Effector memory CD8-positive, alpha-beta T cell (primary cell): ENCODE measurements at regions not wholly inside any gene's neighbourhood (a gene's known extent, or its start where the extent isn't known, plus 50 kb on each side); places are given as distances from the start of the nearest gene placed in this dataset.

ENCODE experiments used
- ATAC-seq: fragments of 150-1000 bp; cut with Tn5 transposase; replicated peaks from 2 replicates; pipeline ENCODE4 v1.10.0; 2021; ENCODE audit warnings: mild to moderate bottlenecking, moderate library complexity
- DNase-seq, 3 experiments: peaks; one replicate each; pipeline ENCODE4 v3.0.0; 2021
- H3K27ac Mint-ChIP-seq, 2 donors: one replicate each; pipeline ENCODE4 v1.8.0; 2022; ENCODE audit warnings: mild to moderate bottlenecking in 2 of 2, mixed read lengths in 2 of 2, moderate library complexity in 2 of 2
- H3K27me3 Mint-ChIP-seq, 2 donors: one replicate each; pipeline ENCODE4 v1.8.0; 2022; ENCODE audit warnings: mixed read lengths in 2 of 2
- H3K36me3 Mint-ChIP-seq: one replicate; pipeline ENCODE4 v1.8.0; 2022; ENCODE audit warnings: mild to moderate bottlenecking, moderate library complexity, mixed read lengths; ENCODE audit not compliant: insufficient read depth
- H3K4me1 Mint-ChIP-seq, 2 donors: one replicate each; pipeline ENCODE4 v1.8.0; 2022; ENCODE audit warnings: low read depth in 2 of 2, mixed read lengths in 2 of 2
- H3K4me3 Mint-ChIP-seq, 2 donors: one replicate each; pipeline ENCODE4 v1.8.0; 2022; ENCODE audit warnings: mild to moderate bottlenecking in 2 of 2, mixed read lengths in 2 of 2, moderate library complexity in 2 of 2
- H3K9me3 Mint-ChIP-seq, 2 donors: one replicate each; pipeline ENCODE4 v1.8.0; 2022; ENCODE audit warnings: mixed read lengths in 2 of 2

GRCh38 chr11:97739932-97740800 is 1280.6 kb upstream of the CNTN5 start:
- Mint-ChIP-seq H3K27me3 (no peaks in the 10 kb centered on the region), H3K9me3 (peaks cover 12 to 17% of the 10 kb centered on the region in 2 donors), H3K27ac (no peak overlapping the region), H3K36me3 (no peaks in the 10 kb centered on the region), H3K4me3 (no peak overlapping the region), H3K4me1 (no peaks in the 10 kb centered on the region)
- DNase-seq (no peak), ATAC-seq (no peak)

- DNase-seq (no peak), ATAC-seq (no peak)
- H3K4me3 Mint-ChIP-seq, result no peak overlapping the region
- peaks cover 12 to 17% of the 10 kb centered on the region in 2 donors for H3K9me3 Mint-ChIP-seq
- no peaks in the 10 kb centered on the region for H3K4me1 Mint-ChIP-seq
- H3K36me3 Mint-ChIP-seq, result no peaks in the 10 kb centered on the region
- H3K27me3 Mint-ChIP-seq, result no peaks in the 10 kb centered on the region
- no peak overlapping the region for H3K27ac Mint-ChIP-seq
These were observed 1280.0 kb upstream of the CNTN5 start for GRCh38 chr11:97740801-97741151.

GRCh38 chr11:97742717-97743116 is 1278.0 kb upstream of the CNTN5 start:
- Mint-ChIP-seq H3K9me3 (peaks cover 15 to 17% of the 10 kb centered on the region in 2 donors), H3K4me3 (no peak overlapping the region), H3K27me3 (no peaks in the 10 kb centered on the region), H3K4me1 (no peaks in the 10 kb centered on the region), H3K36me3 (no peaks in the 10 kb centered on the region), H3K27ac (no peak overlapping the region)
- DNase-seq, result no peak
- ATAC-seq, result no peak

DNA sequence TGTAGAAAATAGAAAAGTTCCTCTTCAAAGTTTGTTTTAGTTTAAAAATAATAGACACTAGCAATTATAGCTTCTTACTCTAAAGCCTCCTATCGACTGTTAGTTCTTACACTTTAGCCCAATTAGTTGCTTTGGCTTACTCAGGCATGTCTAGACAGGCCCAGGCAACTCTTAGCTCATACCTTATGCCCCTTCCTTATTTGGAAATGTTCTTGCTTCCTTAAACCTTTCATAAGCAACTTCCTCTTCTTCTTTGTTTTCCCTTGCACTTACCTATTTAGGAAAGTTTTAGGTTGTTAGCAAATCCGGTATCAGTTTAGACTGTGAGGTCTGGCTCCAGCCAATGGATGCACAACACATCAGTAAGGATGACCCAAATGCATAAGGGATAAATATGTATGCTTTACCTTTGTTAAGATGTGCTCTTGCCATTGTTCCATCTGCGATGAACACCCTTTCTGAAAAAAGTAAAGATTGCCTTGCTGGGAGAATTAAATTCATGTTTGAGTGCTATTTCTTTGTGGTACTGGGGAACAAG is 1277.5 kb upstream of the CNTN5 start:
- Mint-ChIP-seq H3K9me3 (peaks cover 15 to 17% of the 10 kb centered on the region in 2 donors), H3K27ac (no peak overlapping the region), H3K4me1 (no peaks in the 10 kb centered on the region), H3K4me3 (no peak overlapping the region), H3K36me3 (no peaks in the 10 kb centered on the region), H3K27me3 (no peaks in the 10 kb centered on the region)
- no peak for ATAC-seq
- no peak for DNase-seq

GRCh38 chr11:97745515-97746050 is 1275.2 kb upstream of the CNTN5 start:
- no peaks in the 10 kb centered on the region for H3K27me3 Mint-ChIP-seq
- H3K4me3 Mint-ChIP-seq, result no peak overlapping the region
- no peak for DNase-seq
- no peaks in the 10 kb centered on the region for H3K36me3 Mint-ChIP-seq
- no peak for ATAC-seq
- H3K4me1 Mint-ChIP-seq, result no peaks in the 10 kb centered on the region
- peaks cover 8 to 19% of the 10 kb centered on the region in 2 donors for H3K9me3 Mint-ChIP-seq
- no peak overlapping the region for H3K27ac Mint-ChIP-seq

- Mint-ChIP-seq H3K9me3 (peaks cover 7 to 19% of the 10 kb centered on the region in 2 donors), H3K4me1 (no peaks in the 10 kb centered on the region), H3K27me3 (no peaks in the 10 kb centered on the region), H3K4me3 (no peak overlapping the region), H3K36me3 (no peaks in the 10 kb centered on the region), H3K27ac (no peak overlapping the region)
- no peak for ATAC-seq
- no peak for DNase-seq
These were observed 1273.9 kb upstream of the CNTN5 start for GRCh38 chr11:97746818-97747217.

GRCh38 chr11:97751405-97751804 is 1269.3 kb upstream of the CNTN5 start:
- DNase-seq, result no peak
- no peak overlapping the region for H3K27ac Mint-ChIP-seq

GRCh38 chr11:97751952-97752351 is 1268.8 kb upstream of the CNTN5 start:
- H3K4me3 Mint-ChIP-seq, result no peak overlapping the region
- no peaks in the 10 kb centered on the region for H3K27me3 Mint-ChIP-seq
- no peak for ATAC-seq

More at GRCh38 chr11:97751405-97751804, 1269.3 kb upstream of the CNTN5 start:
- no peak for ATAC-seq
- Mint-ChIP-seq H3K4me3 (no peak overlapping the region), H3K36me3 (no peaks in the 10 kb centered on the region), H3K27me3 (no peaks in the 10 kb centered on the region), H3K9me3 (peaks cover 6 to 18% of the 10 kb centered on the region in 2 donors), H3K4me1 (no peaks in the 10 kb centered on the region)

GRCh38 chr11:97754976-97755375 is 1265.8 kb upstream of the CNTN5 start:
- no peaks in the 10 kb centered on the region for H3K4me1 Mint-ChIP-seq
- no peak overlapping the region for H3K4me3 Mint-ChIP-seq
- ATAC-seq, result no peak
- DNase-seq, result no peak
- no peaks in the 10 kb centered on the region for H3K36me3 Mint-ChIP-seq
- H3K27ac Mint-ChIP-seq, result no peak overlapping the region
- H3K27me3 Mint-ChIP-seq, result no peaks in the 10 kb centered on the region
- peaks cover 6 to 21% of the 10 kb centered on the region in 2 donors for H3K9me3 Mint-ChIP-seq

More at GRCh38 chr11:97751952-97752351, 1268.8 kb upstream of the CNTN5 start:
- peaks cover 6 to 18% of the 10 kb centered on the region in 2 donors for H3K9me3 Mint-ChIP-seq
- no peak for DNase-seq
- H3K27ac Mint-ChIP-seq, result no peak overlapping the region
- no peaks in the 10 kb centered on the region for H3K36me3 Mint-ChIP-seq
- H3K4me1 Mint-ChIP-seq, result no peaks in the 10 kb centered on the region

DNA sequence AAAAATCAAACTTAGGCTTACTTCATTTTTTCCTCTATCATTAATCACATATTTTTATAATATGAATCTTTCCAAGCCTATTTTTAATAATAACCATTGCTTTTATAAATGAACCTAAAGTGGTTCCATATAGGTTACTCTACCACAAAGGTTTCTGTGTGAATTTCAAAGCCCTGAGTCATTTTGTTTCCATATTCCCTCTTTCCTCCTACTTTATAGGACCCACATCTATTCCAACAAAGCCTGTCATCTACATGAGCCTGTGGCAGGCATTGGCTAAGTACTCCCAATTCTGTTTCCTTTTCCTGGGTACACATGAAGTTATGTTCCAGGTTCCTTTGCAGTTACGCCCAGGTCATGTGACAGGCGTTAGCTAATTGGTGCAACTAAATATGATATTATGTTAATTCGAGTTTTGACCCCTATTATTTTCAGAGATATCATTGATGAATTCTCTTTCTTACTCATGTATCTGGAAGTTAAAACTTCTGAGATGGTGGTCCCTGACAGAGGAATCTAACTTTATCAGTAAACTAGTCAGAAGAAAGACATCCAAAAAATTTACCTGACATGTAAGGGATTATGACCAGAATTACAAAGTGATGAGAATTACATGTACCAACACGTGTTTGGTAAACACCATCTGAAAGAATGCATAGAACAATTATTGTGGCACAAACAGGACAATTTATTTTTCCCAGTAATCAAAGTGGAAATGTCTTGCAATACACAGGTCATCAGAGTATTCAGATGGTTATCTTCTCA is 1264.0 kb upstream of the CNTN5 start:
- H3K4me3 Mint-ChIP-seq, result no peak overlapping the region
- H3K36me3 Mint-ChIP-seq, result no peaks in the 10 kb centered on the region
- H3K9me3 Mint-ChIP-seq, result peaks cover 5 to 15% of the 10 kb centered on the region in 2 donors
- no peak for ATAC-seq
- DNase-seq, result no peak
- no peaks in the 10 kb centered on the region for H3K4me1 Mint-ChIP-seq
- H3K27ac Mint-ChIP-seq, result no peak overlapping the region
- no peaks in the 10 kb centered on the region for H3K27me3 Mint-ChIP-seq

DNA sequence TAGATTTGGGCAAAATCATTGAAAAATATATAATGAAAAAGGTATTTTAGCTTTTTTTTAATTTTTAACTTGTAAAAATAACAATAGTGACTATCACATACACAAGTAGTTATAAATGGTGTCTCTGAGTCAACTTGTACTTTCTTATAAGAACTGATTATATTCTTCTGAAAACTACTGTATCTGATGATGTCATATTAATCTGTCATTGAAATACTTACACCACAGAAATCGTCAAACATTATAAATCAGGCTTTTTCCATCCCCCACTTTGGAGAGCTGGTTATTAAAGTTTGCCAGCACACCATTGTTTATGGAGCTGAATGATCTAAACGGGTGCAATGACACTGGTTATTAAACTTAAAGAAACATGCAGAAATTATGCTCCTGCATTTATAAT is 1259.6 kb upstream of the CNTN5 start:
- no peak overlapping the region for H3K4me3 Mint-ChIP-seq
- H3K36me3 Mint-ChIP-seq, result no peaks in the 10 kb centered on the region
- H3K27ac Mint-ChIP-seq, result no peak overlapping the region
- peaks cover 5 to 8% of the 10 kb centered on the region in 2 donors for H3K9me3 Mint-ChIP-seq
- DNase-seq, result no peak
- ATAC-seq, result no peak
- H3K27me3 Mint-ChIP-seq, result no peaks in the 10 kb centered on the region
- H3K4me1 Mint-ChIP-seq, result no peaks in the 10 kb centered on the region

GRCh38 chr11:97764193-97764592 is 1256.6 kb upstream of the CNTN5 start:
- Mint-ChIP-seq H3K36me3 (no peaks in the 10 kb centered on the region), H3K4me1 (no peaks in the 10 kb centered on the region), H3K27me3 (no peaks in the 10 kb centered on the region), H3K4me3 (no peak overlapping the region), H3K27ac (no peak overlapping the region), H3K9me3 (peaks cover 0 to 9% of the 10 kb centered on the region in 2 donors)
- DNase-seq, result no peak
- ATAC-seq, result no peak

DNA sequence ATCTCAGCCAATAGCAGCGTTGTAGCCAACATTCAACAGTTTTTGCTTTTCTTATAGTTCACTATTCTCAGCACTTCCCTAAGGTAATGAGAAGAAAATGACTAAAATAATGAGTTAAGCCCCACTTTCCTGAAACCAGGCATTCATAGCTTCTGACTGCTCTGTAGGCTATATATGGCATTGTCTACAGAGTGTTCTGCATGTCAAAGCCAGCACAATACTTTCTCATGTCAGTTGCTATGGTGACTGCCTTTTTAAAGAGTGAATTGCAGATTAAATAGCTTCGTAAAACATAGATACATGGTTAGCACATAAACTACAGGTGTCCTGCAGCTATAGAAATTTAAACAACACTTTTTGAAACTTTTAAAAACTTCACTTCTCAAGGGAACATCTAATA is 1256.1 kb upstream of the CNTN5 start:
- Mint-ChIP-seq H3K27ac (no peak overlapping the region), H3K4me1 (no peaks in the 10 kb centered on the region), H3K36me3 (no peaks in the 10 kb centered on the region), H3K4me3 (no peak overlapping the region), H3K9me3 (peaks cover 0 to 9% of the 10 kb centered on the region in 2 donors), H3K27me3 (no peaks in the 10 kb centered on the region)
- ATAC-seq (no peak), DNase-seq (no peak)
